ENCODE measurements at regions not wholly inside any gene's neighbourhood (a gene's known extent, or its start where the extent isn't known, plus 50 kb on each side); places are given as distances from the start of the nearest gene placed in this dataset.
"Not testable (repeated sequence)": the region's sequence is repeated elsewhere in the genome, so short reads cannot be mapped to it uniquely, and the experiment has no call there.

DNA sequence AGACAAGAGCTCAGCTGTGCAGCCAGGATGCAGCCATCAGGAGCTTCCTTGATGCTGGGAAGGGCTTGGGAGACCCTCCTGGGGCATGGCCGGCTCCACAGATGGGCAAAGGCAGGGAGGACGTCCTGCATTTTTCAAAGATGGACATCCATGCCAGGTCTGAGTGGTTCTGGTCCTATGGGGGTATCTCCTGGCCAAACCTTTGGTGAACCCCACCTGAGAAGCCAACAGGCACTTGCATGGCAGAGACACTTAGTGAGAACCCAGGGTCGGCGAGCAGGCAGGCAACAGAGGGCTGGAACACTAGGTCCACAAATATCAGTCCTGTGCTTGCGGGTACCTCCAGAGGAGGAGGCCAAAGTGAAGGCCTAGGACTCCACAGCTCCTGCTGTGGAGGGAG is 70.0 kb downstream of the KCTD15 start:
- TF ChIP-seq, protein P1, sequence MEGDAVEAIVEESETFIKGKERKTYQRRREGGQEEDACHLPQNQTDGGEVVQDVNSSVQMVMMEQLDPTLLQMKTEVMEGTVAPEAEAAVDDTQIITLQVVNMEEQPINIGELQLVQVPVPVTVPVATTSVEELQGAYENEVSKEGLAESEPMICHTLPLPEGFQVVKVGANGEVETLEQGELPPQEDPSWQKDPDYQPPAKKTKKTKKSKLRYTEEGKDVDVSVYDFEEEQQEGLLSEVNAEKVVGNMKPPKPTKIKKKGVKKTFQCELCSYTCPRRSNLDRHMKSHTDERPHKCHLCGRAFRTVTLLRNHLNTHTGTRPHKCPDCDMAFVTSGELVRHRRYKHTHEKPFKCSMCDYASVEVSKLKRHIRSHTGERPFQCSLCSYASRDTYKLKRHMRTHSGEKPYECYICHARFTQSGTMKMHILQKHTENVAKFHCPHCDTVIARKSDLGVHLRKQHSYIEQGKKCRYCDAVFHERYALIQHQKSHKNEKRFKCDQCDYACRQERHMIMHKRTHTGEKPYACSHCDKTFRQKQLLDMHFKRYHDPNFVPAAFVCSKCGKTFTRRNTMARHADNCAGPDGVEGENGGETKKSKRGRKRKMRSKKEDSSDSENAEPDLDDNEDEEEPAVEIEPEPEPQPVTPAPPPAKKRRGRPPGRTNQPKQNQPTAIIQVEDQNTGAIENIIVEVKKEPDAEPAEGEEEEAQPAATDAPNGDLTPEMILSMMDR (IDR thresholded peaks at IDR 0.05; ENCODE audit: low read depth, low read length): no peak

GRCh38 chr19:33868076-33868735 is 71.5 kb downstream of the KCTD15 start:
- TF ChIP-seq, protein P1 (IDR thresholded peaks at IDR 0.05; ENCODE audit: low read depth, low read length): no peak
- no peak overlapping the region for H3K4me3 ChIP-seq (ENCODE audit: low read depth, low read length)

More for the DNA sequence above, 70.0 kb downstream of the KCTD15 start:
- H3K4me3 ChIP-seq (ENCODE audit: low read depth, low read length): no peak overlapping the region

GRCh38 chr19:33868788-33869412 is 72.2 kb downstream of the KCTD15 start:
- TF ChIP-seq, protein P1 (IDR thresholded peaks at IDR 0.05; ENCODE audit: low read depth, low read length): no peak
- no peak overlapping the region for H3K4me3 ChIP-seq (ENCODE audit: low read depth, low read length)

DNA sequence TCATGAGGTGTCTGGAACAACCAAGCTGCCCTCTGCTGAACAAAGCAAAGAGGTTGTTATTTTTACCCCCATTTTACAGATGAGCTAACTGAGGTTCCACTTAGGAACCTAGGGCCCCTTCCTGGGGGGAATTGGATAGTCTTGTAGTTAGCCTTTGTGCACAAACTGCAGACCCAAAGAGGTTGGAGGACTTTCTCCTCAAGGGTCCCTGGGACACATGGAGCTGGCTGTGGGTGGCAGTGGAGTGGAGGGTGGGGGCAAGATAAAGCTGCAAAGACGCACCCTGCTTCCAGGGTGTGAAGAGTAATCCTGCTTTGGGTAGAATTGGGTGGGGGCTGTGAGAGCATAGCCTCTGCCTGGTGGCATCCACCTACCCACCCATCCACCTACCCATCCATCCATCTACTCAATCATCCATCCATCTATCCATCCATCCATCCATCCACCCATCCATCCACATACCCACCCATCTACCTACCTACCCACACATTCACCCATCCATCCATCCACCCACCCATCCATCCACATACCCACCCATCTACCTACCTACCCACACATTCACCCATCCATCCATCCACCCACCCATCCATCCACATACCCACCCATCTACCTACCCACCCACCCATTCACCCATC is 73.7 kb downstream of the KCTD15 start:
- not testable (repeated sequence) for H3K4me3 ChIP-seq (ENCODE audit: low read depth, low read length)

- H3K4me3 ChIP-seq (ENCODE audit: low read depth, low read length): no peak overlapping the region
Observed at GRCh38 chr19:33871605-33872004, 74.9 kb downstream of the KCTD15 start.

GRCh38 chr19:33872445-33873320 is 76.0 kb downstream of the KCTD15 start:
- TF ChIP-seq, protein P1 (IDR thresholded peaks at IDR 0.05; ENCODE audit: low read depth, low read length): no peak
- H3K4me3 ChIP-seq (ENCODE audit: low read depth, low read length): no peak overlapping the region

More at GRCh38 chr19:33871605-33872004, 74.9 kb downstream of the KCTD15 start:
- TF ChIP-seq, protein P1 (IDR thresholded peaks at IDR 0.05; ENCODE audit: low read depth, low read length): no peak

- TF ChIP-seq, protein P1 (IDR thresholded peaks at IDR 0.05; ENCODE audit: low read depth, low read length): no peak
- H3K4me3 ChIP-seq (ENCODE audit: low read depth, low read length): no peak overlapping the region
Observed at GRCh38 chr19:33875071-33875470, 78.4 kb downstream of the KCTD15 start.

Data from WI38 (cell line).